DOHH2 (cell line): ENCODE measurements at regions not wholly inside any gene's neighbourhood (a gene's known extent, or its start where the extent isn't known, plus 50 kb on each side); places are given as distances from the start of the nearest gene placed in this dataset.

Experiments used
- H3F3A ChIP-seq: fragments of 200-600 bp; sonication (generic), shearing (Covaris generic); 2 replicates; pipeline ENCODE4 v1.6.0; 2016; ENCODE audit warnings: antibody characterized with exemption, mild to moderate bottlenecking; ENCODE audit not compliant: control insufficient read depth, insufficient read depth
- H3K27ac ChIP-seq: fragments of 200-600 bp; sonication (generic); 2 replicates; pipeline ENCODE4 v1.5.1; 2014; ENCODE audit warnings: low read depth, mild to moderate bottlenecking, low read length, moderate library complexity
- H3K27me3 ChIP-seq: fragments of 200-600 bp; sonication (generic); 2 replicates; pipeline ENCODE4 v1.6.1; 2014; ENCODE audit warnings: mild to moderate bottlenecking, low read length, mixed read lengths; ENCODE audit not compliant: control insufficient read depth
- H3K36me3 ChIP-seq: fragments of 200-600 bp; sonication (generic); 2 replicates; pipeline ENCODE4 v1.6.1; 2014; ENCODE audit warnings: mild to moderate bottlenecking, low read length, moderate library complexity, mixed read lengths; ENCODE audit not compliant: control insufficient read depth
- H3K4me1 ChIP-seq: fragments of 200-600 bp; sonication (generic); 2 replicates; pipeline ENCODE4 v1.6.1; 2014; ENCODE audit warnings: mild to moderate bottlenecking, low read length, mixed read lengths; ENCODE audit not compliant: control insufficient read depth
- H3K4me2 ChIP-seq: fragments of 200-600 bp; sonication (generic); 2 replicates; pipeline ENCODE4 v1.6.0; 2014; ENCODE audit warnings: mild to moderate bottlenecking, low read length, moderate library complexity
- H3K4me3 ChIP-seq: fragments of 200-600 bp; sonication (generic); 2 replicates; pipeline ENCODE4 v1.5.1; 2014; ENCODE audit warnings: mild to moderate bottlenecking, low read length, mixed read lengths
- H3K79me2 ChIP-seq: fragments of 200-600 bp; sonication (generic); 2 replicates; pipeline ENCODE4 v1.6.1; 2014; ENCODE audit warnings: mild to moderate bottlenecking, low read length, mixed read lengths; ENCODE audit not compliant: control insufficient read depth
- H3K9me2 ChIP-seq: fragments of 200-600 bp; sonication (generic); replicated peaks from 2 replicates; pipeline ENCODE4 v1.6.1; 2014; ENCODE audit warnings: mild to moderate bottlenecking, low read length, mixed read lengths; ENCODE audit not compliant: control insufficient read depth
- H3K9me3 ChIP-seq: fragments of 200-600 bp; sonication (generic); 2 replicates; pipeline ENCODE4 v1.6.1; 2014; ENCODE audit warnings: antibody characterized with exemption, low read length, mixed read lengths; ENCODE audit not compliant: control insufficient read depth, insufficient read depth
- H4K20me1 ChIP-seq: fragments of 200-600 bp; sonication (generic); 2 replicates; pipeline ENCODE4 v1.6.0; 2014; ENCODE audit warnings: low read depth, mild to moderate bottlenecking, antibody characterized with exemption, low read length, moderate library complexity; ENCODE audit not compliant: control insufficient read depth, insufficient read depth
- CTCF ChIP-seq: fragments of 200-600 bp; sonication (generic); IDR thresholded peaks from one replicate; pipeline ENCODE4 v1.5.1; 2014; ENCODE audit warnings: antibody characterized with exemption, mild to moderate bottlenecking, low read depth, low read length; ENCODE audit not compliant: poor library complexity, severe bottlenecking
- EZH2phosphoT487 ChIP-seq: fragments of 200-600 bp; sonication (generic); IDR thresholded peaks from 2 replicates; pipeline ENCODE4 v1.6.1; 2017; ENCODE audit warnings: borderline replicate concordance, mild to moderate bottlenecking, antibody characterized with exemption, low read length, moderate library complexity, mixed read lengths

GRCh38 chr3:188950832-188951489 is 220.8 kb upstream of the TPRG1 start:
- Histone ChIP-seq H3K4me3 (no peak overlapping the region), H3K4me2 (no peak overlapping the region), H3K4me1 (peaks cover 60% of the 10 kb centered on the region), H3K36me3 (no peaks in the 10 kb centered on the region), H3F3A (0 out of 2 replicates have a peak, but pooled peaks cover 5% of the 10 kb centered on the region), H3K27ac (no peak overlapping the region), H3K9me2 (no peaks in the 10 kb centered on the region), H4K20me1 (no peaks in the 10 kb centered on the region), H3K79me2 (no peaks in the 10 kb centered on the region), H3K27me3 (no peaks in the 10 kb centered on the region), H3K9me3 (no peaks in the 10 kb centered on the region)
- TF ChIP-seq EZH2phosphoT487 (no peak), CTCF (no peak)

- Histone ChIP-seq H3K79me2 (no peaks in the 10 kb centered on the region), H3K27ac (no peak overlapping the region), H3K4me3 (no peak overlapping the region), H3K9me3 (no peaks in the 10 kb centered on the region), H3K27me3 (no peaks in the 10 kb centered on the region), H3F3A (0 out of 2 replicates have a peak, but pooled peaks cover 5% of the 10 kb centered on the region), H3K9me2 (no peaks in the 10 kb centered on the region), H3K36me3 (no peaks in the 10 kb centered on the region), H3K4me2 (no peak overlapping the region), H3K4me1 (peaks cover 66% of the 10 kb centered on the region), H4K20me1 (no peaks in the 10 kb centered on the region)
- TF ChIP-seq EZH2phosphoT487, result no peak
- TF ChIP-seq CTCF, result no peak
Measured at GRCh38 chr3:188951734-188952133, 220.0 kb upstream of the TPRG1 start.

- H3K27ac ChIP-seq, result no peak overlapping the region
- H3K9me3 ChIP-seq, result no peaks in the 10 kb centered on the region
- TF ChIP-seq CTCF, result peak; percentile 97
- TF ChIP-seq EZH2phosphoT487, result no peak
- H3K36me3 ChIP-seq, result no peaks in the 10 kb centered on the region
- H3K4me3 ChIP-seq, result no peak overlapping the region
- H4K20me1 ChIP-seq, result no peaks in the 10 kb centered on the region
- H3K79me2 ChIP-seq, result no peaks in the 10 kb centered on the region
- peaks cover 46% of the 10 kb centered on the region for H3K4me1 ChIP-seq
- H3K9me2 ChIP-seq, result no peaks in the 10 kb centered on the region
- H3K27me3 ChIP-seq, result no peaks in the 10 kb centered on the region
- H3F3A ChIP-seq, result 0 out of 2 replicates have a peak, but pooled peaks cover 5% of the 10 kb centered on the region
- H3K4me2 ChIP-seq, result peak overlapping the region; percentile 8
Measured at GRCh38 chr3:188954590-188955208, 217.1 kb upstream of the TPRG1 start.
